NCI-H446 (cell line): ENCODE measurements at regions not wholly inside any gene's neighbourhood (a gene's known extent, or its start where the extent isn't known, plus 50 kb on each side); places are given as distances from the start of the nearest gene placed in this dataset.
A peak's percentile ranks its signal among the peaks of the same experiment; 100 is the strongest.

Experiments
- DNase-seq, 2 experiments: peaks; one replicate each; lab custom pipeline; 2025; lab: John Stamatoyannopoulos, UW

DNA sequence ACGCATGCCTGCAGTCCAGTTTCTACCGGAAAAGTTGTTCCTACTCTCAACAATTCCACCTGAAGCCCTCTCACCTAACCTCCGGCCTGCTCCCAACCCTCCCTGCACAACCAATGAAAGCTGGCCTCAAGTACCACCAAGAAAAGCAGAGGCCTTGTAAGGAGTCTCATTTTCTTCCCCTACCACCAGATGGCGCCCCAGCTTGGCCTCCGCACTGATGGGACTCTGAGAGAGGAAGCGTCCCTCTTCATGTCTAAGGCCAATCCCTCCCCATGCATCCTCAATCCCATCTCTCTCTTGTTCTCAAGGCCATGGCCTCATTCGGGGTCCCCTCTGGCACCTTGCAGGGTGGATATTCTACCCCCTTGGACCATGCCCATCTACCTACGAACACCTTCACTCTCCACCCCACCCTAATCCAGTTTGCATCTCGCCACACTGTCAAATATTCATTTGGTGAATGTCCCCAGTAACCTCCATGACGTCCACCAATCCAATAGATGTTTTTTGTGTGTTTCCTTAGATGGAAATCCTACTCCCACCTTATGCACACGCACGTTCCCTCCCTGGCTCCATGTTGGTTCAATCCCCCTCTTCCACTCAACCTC lies 412.8 kb downstream of the ZNF536 start:
- DNase-seq, result peak; percentile 9 to 47

DNA sequence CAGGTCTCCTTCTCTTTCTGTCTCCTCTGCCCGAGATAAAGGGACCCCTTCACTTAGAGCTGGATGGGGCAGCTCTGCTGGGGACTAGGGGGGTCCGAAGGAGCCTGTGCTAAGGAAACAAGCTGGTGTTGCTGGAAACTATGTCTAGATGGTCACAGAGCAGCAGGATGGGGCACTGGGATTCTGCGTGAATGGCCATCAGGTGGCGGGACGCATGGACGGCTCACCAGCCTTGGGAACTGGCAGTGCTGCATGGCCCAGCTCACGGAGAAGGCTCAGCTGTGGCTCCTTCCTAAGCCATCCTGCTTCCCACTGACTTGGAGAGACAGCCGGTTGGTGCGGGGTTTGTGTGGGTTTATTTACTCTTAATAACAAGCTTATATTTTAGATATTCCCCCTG lies 411.8 kb downstream of the ZNF536 start:
- no peak for DNase-seq

DNA sequence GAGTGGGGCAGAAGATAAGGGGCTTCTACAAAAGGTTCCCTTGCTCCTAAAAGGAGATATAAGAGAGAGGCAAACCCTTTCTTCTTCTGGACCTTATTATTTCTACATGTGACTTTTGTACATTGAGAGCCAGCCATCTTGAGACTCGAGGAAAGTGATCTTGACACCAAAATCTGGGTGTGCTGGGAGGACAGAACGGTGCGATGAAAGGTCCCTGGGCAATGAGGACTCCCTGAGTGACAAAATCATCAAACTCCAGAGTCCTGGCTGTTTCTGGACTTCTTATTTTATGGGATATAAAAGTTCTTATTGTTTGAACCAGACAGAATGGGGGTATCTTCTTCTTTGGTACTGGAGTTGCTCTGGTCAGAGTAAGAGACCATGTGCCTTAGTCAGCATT lies 411.0 kb downstream of the ZNF536 start:
- no peak for DNase-seq

DNA sequence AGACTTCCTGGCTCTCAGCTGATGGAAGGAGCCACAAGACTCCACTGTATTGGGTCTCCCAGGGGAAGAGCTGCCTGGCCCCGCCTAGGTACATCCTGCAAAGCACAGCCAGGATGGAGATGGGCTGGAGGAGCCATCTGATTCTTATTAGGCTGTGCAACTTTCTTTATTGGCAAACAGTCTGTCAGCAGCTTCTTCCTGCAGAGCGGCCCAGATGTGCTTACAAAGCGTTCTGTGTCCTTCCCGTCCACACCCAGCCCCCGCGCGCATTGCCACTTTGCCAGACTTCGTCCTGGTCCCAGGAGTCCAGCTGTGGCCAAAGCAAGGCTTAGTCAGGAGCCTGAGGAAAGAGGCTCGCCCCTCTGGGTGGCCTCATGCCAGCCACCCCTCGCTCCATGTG lies 409.3 kb downstream of the ZNF536 start:
- DNase-seq, result no peak

DNA sequence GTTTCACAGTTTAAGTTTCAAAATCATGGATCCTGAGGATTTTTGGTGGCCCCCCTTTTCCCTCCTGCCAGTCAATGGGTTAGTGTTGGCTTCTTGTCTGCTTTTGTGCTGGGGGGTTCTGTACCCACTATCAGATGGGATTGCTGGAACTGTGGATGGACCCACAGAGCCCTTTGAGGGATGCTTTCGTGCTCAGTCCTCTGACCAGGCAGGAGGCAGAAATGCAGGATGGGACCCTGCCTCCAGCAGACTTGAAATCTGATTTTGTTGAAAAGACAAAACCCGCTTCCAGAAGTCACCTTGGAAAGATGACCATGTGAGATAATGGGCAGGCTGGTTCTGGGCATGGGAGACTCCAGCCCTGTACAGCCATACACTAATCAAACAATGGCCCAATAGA lies 408.9 kb downstream of the ZNF536 start:
- DNase-seq, result no peak

DNA sequence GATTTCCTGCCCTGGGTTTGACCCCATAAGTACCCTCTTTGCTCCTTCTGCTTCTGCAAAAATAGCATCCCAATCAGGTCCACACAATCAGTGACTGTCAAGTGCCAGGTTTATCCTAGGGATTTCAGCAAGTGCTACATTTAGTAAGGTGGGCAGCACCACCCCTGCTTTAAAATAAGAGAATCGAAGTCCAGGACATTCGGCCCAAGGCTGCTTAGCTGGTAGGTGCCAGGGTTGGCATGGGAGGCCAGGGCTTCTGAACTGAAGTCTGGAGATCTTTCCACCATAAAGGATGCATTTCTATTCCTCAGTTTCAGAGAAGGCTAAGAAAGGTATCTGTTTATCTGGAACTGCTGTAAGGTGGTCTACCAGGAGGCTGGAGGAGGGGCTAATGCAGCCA lies 408.3 kb downstream of the ZNF536 start:
- DNase-seq, result no peak

DNA sequence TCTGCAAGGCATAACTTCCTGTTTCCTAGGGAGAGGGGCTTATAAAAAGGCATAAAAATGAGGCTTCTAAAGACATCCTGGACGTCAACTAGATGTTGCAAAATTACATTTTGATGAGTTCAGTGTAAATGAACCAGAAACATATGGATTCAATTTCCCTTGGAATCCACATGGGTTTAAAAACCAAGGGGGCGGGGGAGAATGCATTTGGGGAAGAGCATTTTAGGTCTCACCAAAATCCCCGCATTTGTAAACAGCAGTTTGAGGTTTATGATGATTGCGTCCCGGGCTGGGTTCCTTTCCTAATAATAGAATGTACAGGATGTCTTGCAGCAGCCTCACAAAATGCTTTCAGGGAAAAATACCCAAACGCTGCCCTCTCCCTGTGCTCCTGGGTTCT lies 407.8 kb downstream of the ZNF536 start:
- DNase-seq, result no peak

DNA sequence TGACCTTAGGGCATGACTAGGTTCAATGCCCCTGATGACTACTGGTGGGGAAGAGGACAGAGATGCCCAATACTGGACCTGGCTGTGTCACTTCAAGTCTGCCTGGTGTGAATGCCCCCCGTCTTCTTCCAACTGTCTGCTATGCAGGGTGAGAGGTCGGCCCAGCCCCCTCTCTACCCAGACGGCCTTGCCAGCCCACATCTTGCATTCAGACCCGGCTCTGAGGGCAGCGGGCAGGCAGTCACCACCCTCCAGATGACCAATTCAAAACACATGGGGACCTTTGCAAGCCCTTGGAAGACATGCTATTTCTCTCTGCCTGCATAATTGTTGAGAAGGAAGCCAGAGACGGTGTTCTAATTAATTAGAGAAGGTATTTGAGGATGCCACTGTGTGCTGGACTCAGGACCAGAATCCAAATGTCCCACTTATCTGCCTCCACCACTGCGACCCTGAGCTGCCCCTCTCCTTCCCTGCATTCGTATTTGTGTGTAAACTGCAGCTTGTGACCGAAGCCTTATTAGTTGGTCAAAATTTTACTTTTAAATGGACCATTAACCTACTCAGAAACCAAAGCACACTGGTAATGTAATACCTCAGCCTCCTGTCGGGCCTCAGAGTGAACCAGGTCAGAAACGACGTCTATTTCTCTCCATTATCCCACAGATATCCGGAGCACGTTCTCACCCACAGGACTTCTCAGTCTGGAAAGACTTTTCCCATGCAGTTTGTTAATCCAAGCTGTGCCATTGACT lies 407.0 kb downstream of the ZNF536 start:
- DNase-seq, result no peak

DNA sequence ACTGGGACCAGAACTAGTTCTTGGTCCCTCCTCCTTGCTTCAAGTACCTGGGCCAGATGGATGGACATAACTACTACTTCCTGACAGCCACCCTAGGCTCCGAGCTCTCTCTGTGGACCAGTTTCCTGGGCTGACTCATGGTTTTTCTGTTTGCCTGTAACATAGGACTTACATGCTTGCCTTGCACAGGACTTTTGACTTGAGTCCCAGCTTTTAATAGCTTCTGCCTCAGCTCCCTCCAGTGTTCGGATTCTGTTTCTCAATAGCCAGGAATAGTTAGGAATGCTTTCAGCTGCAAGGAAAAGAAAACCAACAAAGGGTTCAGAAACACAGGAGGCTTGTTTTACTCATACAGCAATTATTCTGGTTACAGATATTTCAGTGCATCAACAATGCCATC lies 405.9 kb downstream of the ZNF536 start:
- no peak for DNase-seq

DNA sequence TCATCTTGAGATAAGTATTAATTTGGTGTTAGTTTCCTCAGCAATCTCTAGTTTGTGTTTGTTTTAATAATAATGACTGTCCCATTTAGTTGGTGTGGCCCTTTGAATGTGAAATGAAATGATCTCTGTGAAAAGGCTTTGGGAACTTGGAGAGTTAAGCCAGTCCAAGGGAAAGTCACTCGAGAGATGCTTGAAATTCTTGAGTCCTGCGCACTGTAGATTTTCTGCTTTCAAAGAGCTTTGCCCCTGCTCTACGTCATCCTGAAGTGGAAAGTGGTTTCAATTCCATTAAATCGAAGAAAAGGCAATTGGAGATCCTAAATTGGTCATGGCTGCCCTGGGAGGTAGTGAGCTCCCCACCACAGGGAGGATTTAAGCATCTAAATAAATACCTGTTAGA lies 403.8 kb downstream of the ZNF536 start:
- no peak for DNase-seq

DNA sequence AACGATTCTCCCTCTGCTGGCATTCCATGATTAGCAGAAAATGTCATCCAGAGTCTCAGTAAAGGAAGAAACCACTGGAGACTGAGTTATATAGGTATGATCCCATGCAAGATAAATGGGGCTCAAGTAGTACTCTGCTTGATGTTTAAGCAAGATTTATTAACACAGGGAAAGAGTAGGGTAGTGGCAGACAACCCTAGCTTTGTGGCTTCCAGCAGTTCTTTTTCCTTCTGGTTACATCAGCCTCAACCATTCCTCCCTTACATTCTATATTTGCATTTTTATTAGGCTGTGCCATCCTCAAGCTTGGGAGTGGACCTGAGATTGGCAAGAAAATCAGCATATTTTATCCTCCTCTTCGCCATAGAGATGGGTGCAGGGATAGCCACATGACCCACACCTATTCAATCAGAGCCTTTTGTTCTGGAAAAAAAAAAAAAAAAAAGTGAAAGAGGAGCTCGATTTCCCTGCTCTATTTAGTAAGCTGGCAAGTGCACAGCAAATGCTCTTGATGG lies 402.1 kb downstream of the ZNF536 start:
- no peak for DNase-seq

DNA sequence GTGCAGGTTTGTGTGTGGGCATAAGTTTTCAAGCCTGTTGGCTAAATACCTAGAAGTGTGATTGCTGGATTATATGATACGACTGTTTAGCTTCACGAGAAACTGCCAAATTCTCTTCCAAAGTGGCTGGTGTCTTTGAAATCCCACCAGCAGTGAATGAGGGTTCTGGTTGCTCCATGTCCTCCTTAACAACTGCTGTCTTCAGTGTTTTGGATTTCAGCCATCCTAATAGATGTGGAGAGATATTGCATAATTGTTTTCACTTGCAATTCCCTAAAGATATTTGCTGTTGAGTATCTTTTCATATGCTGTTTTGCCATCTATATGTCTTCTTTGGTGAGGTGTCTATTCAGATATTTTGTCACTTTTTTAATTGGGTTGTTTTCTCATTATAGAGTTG lies 390.5 kb downstream of the ZNF536 start:
- DNase-seq, result no peak

DNA sequence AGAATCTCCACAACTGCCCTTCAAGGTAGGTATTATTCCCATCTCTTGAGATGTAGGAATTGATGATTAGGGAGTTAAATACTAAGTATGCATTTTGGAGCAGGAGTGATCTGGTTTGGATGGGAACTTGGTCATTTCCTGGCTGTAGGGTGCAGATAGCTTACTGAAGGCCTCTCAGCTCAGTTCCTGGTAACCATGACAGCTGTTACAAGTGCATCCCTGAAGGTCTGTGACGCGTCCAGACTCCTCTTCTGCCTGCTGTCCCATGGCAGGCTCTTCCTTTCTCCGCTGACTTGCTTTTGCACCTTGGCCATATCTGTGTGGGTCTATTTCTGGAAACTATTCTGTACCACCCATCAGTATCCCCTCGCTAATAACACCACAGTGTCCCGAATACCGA lies 387.8 kb downstream of the ZNF536 start:
- no peak for DNase-seq

DNA sequence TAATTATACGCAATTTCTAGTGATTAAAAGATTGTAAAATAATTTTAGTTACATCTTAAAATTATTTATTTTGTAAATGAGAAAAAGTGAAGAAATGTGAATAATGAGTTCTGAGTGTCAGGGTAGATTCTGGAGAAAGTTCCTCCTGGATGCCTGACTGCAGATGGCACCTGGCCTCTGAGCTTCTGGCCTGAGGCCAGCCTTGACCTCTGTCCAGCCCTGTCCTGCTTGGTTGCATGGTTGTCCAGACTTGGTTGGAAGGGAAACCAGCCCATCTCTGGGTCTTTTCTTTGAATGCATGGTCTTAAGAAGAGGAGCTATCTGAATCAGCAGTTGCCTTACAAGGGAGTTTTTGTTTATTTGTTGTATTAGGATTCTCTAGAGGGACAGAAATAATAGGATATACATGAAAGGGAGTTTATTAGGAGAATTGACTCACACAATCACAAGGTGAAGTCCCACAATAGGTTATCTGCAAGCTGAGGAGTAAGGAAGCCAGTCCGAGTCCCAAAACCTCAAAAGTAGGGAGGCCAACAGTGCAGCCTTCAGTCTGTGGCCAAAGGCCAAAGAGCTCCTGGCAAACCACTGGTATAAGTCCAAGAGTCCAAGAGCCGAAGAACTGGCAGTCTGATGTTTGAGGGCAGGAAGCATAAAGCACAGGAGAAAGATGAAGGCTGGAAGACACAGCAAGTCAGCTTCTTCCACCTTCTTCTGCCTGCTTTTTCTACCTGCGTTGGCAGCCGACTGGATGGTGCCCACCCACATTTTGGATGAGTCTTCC lies 385.8 kb downstream of the ZNF536 start:
- DNase-seq, result no peak

DNA sequence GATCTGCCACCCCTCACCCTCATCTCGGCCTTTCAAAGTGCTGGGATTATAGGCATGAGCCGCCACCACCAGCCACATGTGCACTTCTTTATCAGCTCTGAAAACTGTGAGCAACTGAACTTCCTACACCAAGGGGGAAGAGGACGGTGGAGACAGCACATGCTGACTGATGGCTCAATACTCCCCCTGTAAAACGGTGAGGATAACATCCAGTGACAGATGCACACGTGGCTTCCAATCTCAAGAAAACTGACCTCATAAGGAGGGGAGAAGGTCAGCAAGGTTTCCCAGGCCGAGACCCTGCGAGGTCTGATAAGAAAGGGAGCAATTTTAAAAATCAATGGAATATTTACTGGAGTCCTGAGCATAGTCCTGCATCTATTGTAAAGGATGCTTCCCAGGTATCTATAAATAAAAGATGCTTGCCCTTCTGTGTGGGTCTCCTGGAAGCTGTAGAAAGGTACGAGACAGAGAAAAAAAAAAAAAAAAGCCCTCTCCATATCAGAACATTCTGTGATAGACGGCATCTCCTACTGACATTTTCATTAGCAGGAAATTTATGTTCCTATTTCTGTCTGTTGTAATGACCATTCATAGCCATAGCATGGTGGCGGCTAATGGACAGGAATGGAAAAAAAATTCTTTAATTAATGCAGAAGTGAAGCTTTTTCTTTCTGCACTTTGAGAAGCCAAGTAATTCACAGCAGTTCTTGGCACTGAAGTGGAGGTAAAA lies 385.1 kb downstream of the ZNF536 start:
- no peak for DNase-seq

DNA sequence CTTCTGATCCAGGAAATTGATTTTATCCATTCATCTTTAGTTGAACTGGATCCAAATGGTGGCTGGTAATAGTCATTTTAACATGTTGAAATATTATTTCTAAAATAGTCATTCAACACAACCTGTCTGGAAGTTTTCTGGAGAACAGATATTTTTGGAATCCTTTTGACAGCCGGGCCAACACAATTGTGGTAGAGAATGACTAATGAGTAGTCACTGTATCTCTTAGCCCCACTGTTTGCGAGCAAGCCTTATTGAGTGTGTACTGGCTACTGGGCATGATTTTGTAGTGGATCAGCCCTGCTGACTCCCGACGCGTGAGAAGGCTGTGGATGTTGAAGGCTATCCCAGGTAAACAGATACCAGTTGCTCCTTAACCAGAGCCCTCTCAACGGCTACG lies 383.4 kb downstream of the ZNF536 start:
- DNase-seq, result no peak

DNA sequence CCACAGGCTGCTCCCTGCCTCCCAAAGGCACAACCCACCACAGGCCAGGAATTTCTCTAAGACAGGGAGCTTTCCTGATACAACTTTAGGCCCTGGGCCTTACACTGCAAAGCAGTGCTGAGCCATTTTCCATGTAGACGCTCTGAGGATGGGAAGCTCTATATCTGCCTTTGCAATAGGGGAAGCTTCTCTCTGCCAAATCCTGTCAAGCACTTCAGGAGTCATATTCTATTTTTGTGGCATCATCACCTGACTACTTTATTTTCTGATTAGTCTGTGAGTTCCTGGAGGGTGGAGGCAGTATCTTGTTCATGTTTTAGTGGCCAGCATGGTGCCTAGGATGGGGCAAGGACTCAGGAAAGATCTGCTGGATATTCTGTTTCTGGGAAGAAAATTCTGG lies 382.0 kb downstream of the ZNF536 start:
- no peak for DNase-seq

DNA sequence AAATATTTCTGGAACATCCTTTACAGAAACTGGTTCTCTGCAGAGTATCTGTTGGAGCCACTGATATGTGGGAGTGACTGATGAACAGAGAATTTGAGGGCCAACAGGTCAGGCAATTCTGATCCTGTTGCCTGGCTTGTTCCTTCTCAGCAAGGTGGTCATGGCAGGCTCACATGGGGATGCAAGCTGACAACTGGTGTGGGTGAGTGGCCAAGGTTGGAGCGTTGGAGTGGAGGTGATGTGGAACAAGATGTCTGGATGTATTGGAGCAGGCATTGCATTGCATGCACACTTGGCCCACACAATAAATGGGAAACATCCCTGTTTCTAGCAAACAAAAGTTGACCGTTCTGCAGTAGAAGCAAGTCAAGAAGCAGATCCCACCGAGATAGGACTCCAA lies 380.7 kb downstream of the ZNF536 start:
- no peak for DNase-seq

DNA sequence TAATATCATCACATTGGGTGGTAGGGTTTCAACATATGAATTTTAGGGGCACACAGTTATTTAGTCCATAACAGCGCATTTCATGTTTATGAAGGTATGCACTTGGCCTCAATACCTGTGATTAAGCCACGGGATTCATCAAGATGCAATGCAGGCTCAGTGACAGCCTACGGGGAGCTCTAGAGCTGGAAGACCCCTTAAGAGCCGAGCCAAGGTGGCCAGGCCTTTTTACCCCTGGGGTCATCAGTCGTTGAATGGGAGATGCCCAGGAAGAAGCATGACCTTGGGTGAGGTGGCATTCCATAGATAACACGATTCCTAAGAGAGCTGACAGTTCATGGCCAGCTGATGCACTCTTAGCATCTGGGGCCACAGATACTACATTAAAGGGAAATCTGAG lies 380.0 kb downstream of the ZNF536 start:
- no peak for DNase-seq

DNA sequence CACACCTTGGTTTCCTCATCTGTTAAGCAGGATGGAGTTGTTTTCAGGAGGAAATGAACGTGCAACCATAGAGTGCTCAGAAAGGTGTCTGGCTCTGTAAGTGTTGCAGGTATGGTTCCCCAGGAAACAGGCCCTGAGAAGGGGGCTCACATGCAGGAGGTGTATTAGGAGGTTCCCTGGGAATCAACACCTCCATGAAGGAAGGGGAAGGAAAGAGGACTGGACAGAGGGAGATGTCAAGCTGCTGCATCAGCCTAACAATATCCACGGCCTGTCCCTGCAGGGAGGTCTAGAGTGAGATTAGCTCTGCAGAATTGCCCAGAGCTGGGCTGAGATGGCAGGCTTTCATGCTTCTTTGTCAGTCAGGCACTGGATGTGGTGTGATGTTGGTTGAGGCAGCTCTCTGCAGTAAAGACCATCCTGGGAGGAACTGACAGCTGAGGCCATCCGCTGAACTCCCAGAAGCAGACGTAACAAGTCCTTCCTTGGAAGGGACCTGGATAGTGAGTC lies 373.3 kb downstream of the ZNF536 start:
- DNase-seq, result no peak

DNA sequence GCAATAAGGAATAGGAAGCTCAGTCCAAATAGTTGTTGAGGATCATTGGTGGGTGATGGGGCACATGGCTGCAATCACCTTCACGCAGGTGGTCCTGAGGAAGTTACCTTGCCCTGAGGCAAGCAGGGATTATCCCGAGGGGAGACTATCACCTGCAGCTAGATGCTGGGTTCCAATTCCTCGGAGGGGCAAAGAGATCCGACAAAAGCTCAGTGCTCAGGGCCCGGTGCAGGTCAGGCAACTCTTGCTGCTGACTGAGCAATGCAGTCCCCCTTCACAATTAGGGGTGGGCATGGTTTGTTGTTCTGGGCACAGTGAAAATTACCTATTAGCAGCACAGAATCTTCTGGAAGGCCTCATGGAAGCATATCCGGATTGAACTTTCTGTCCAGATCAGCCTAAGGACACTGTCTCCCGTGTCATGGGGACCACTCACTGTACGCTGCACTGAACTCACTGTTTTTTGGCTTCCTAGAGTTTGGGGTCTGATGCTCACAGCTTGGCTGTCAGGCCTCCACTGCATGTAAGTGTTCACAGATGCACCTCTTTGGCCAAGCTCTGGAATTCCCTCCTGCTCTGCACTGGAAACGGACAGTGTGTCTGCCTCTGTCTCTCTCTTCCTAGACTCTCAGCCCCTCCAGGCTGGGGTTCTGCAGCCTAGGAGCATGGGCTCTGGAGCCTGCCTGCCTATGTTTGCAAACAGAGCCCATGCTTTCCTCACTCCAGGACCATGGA lies 372.7 kb downstream of the ZNF536 start:
- DNase-seq, result no peak
